Loucy (cell line): ENCODE measurements at regions not wholly inside any gene's neighbourhood (a gene's known extent, or its start where the extent isn't known, plus 50 kb on each side); places are given as distances from the start of the nearest gene placed in this dataset.

Source experiments
- CTCF ChIP-seq: fragments of 200-600 bp; sonication (generic); conservative IDR thresholded peaks from 2 replicates; pipeline ENCODE4 v1.5.1; 2014; ENCODE audit warnings: mild to moderate bottlenecking, antibody characterized with exemption, low read length
- EZH2phosphoT487 ChIP-seq: fragments of 200-600 bp; IDR thresholded peaks from 2 replicates; pipeline ENCODE4 v1.6.1; 2018; ENCODE audit warnings: antibody characterized with exemption, mild to moderate bottlenecking, moderate library complexity, borderline replicate concordance

- TF ChIP-seq EZH2phosphoT487: no peak
- TF ChIP-seq CTCF: no peak
These were observed 473.3 kb upstream of the DCN start for GRCh38 chr12:91655966-91656365.
